GM21390 (cell line): ENCODE measurements at regions not wholly inside any gene's neighbourhood (a gene's known extent, or its start where the extent isn't known, plus 50 kb on each side); places are given as distances from the start of the nearest gene placed in this dataset.

Experiments
- ATAC-seq: cut with Tn5 transposase; IDR thresholded peaks from one replicate; pipeline ENCODE4 v1.9.1; 2021; ENCODE audit not compliant: unreplicated experiment

GRCh38 chr5:74918232-74918669 is 52.1 kb upstream of the FAM169A start:
- no peak for ATAC-seq

GRCh38 chr5:74916831-74917710 is 50.9 kb upstream of the FAM169A start:
- no peak for ATAC-seq
